ENCODE measurements at regions not wholly inside any gene's neighbourhood (a gene's known extent, or its start where the extent isn't known, plus 50 kb on each side); places are given as distances from the start of the nearest gene placed in this dataset.

DNA sequence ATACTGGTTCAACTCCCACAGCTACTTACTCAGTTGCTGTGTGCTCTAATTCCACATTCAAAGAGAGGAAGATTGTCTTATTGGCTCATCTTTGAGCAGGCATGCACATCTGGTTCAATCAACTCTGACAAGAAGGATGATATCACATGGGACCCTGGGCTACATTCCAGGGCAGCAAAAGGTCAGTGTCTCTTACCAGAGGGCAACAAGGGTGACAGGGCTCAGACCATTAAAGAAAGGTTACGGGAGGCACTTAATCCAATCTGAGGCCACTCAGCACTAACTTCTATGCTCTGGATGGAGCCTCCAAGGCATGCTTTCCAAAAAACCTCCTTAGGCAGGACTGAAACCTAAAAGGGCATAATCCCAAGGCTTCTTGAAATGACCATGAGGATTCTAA lies 549.4 kb upstream of the API5 start:
- TF ChIP-seq TCF7L2 (IDR thresholded peaks at IDR 0.05; ENCODE audit: low read depth, low read length) (no peak), POLR2AphosphoS5 (IDR thresholded peaks at IDR 0.05; ENCODE audit: low read depth, low read length) (no peak), REST (IDR thresholded peaks at IDR 0.05; ENCODE audit: insufficient read depth in 1 of 2, low read depth in 2 of 2, low read length in 1 of 2) (no peak), SIN3A (IDR thresholded peaks at IDR 0.05; ENCODE audit: borderline replicate concordance, insufficient read depth, low read depth, low read length) (no peak)
- CTCF ChIA-PET, result no interaction called here

GRCh38 chr11:42764936-42765335 lies 546.9 kb upstream of the API5 start:
- no peak for DNase-seq (ENCODE audit: low read depth, low spot score)
- Histone ChIP-seq H3K27me3 (ENCODE audit: control insufficient read depth, insufficient read depth, low read length) (no peaks in the 10 kb centered on the region), H3K4me1 (ENCODE audit: control insufficient read depth, insufficient read depth, low read length) (no peaks in the 10 kb centered on the region), H3K9me3 (ENCODE audit: control insufficient read depth, insufficient read depth, low read depth, low read length) (no peaks in the 10 kb centered on the region), H3K36me3 (ENCODE audit: control insufficient read depth, insufficient read depth, low read length) (no peaks in the 10 kb centered on the region), H3K4me3 (ENCODE audit: low read depth in 2 of 2, low read length in 2 of 2) (no peak overlapping the region), H3K27ac (ENCODE audit: low read length) (no peak overlapping the region)
- no peak for TF ChIP-seq TCF7L2 (IDR thresholded peaks at IDR 0.05; ENCODE audit: low read depth, low read length)
- TF ChIP-seq POLR2AphosphoS5 (IDR thresholded peaks at IDR 0.05; ENCODE audit: low read depth, low read length), result no peak
- no peak for TF ChIP-seq SIN3A (IDR thresholded peaks at IDR 0.05; ENCODE audit: borderline replicate concordance, insufficient read depth, low read depth, low read length)
- TF ChIP-seq, protein P1, sequence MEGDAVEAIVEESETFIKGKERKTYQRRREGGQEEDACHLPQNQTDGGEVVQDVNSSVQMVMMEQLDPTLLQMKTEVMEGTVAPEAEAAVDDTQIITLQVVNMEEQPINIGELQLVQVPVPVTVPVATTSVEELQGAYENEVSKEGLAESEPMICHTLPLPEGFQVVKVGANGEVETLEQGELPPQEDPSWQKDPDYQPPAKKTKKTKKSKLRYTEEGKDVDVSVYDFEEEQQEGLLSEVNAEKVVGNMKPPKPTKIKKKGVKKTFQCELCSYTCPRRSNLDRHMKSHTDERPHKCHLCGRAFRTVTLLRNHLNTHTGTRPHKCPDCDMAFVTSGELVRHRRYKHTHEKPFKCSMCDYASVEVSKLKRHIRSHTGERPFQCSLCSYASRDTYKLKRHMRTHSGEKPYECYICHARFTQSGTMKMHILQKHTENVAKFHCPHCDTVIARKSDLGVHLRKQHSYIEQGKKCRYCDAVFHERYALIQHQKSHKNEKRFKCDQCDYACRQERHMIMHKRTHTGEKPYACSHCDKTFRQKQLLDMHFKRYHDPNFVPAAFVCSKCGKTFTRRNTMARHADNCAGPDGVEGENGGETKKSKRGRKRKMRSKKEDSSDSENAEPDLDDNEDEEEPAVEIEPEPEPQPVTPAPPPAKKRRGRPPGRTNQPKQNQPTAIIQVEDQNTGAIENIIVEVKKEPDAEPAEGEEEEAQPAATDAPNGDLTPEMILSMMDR (IDR thresholded peaks at IDR 0.05), result no peak
- no peak for TF ChIP-seq REST (IDR thresholded peaks at IDR 0.05; ENCODE audit: insufficient read depth in 1 of 2, low read depth in 2 of 2, low read length in 1 of 2)
- in situ Hi-C loops (cut with HindIII; ENCODE audit: low pct_unique_long_range_greater_than_20kb, low sequenced_read_pairs), result no loop called here
- CTCF ChIA-PET, result no interaction called here
- POLR2A ChIA-PET, result no interaction called here
- no peak for ATAC-seq
- no TSS peak for BruUV-seq (replicated peaks)
- intact Hi-C loops (cut with micrococcal nuclease; ENCODE audit: unreplicated experiment), result no loop called here

More for the DNA sequence above, 549.4 kb upstream of the API5 start:
- no peaks in the 10 kb centered on the region for H3K27me3 ChIP-seq (ENCODE audit: control insufficient read depth, insufficient read depth, low read length)
- BruUV-seq (replicated peaks), result no TSS peak
- intact Hi-C loops (cut with micrococcal nuclease; ENCODE audit: unreplicated experiment), result no loop called here
- DNase-seq (ENCODE audit: low read depth, low spot score), result no peak
- no peaks in the 10 kb centered on the region for H3K9me3 ChIP-seq (ENCODE audit: control insufficient read depth, insufficient read depth, low read depth, low read length)
- H3K27ac ChIP-seq (ENCODE audit: low read length), result no peak overlapping the region
- no peaks in the 10 kb centered on the region for H3K36me3 ChIP-seq (ENCODE audit: control insufficient read depth, insufficient read depth, low read length)
- no peak overlapping the region for H3K4me3 ChIP-seq (ENCODE audit: low read depth in 2 of 2, low read length in 2 of 2)
- no peaks in the 10 kb centered on the region for H3K4me1 ChIP-seq (ENCODE audit: control insufficient read depth, insufficient read depth, low read length)
- no peak for ATAC-seq
- POLR2A ChIA-PET, result no interaction called here
- in situ Hi-C loops (cut with HindIII; ENCODE audit: low pct_unique_long_range_greater_than_20kb, low sequenced_read_pairs), result no loop called here

Data from Panc1 (cell line).